ENCODE measurements at regions not wholly inside any gene's neighbourhood (a gene's known extent, or its start where the extent isn't known, plus 50 kb on each side); places are given as distances from the start of the nearest gene placed in this dataset.
"Not testable (repeated sequence)": the region's sequence is repeated elsewhere in the genome, so short reads cannot be mapped to it uniquely, and the experiment has no call there.

- no peak for DNase-seq
- intact Hi-C loops (cut with micrococcal nuclease; ENCODE audit: unreplicated experiment): no loop called here
- CTCF ChIA-PET: no interaction called here
- H3K4me3 Mint-ChIP-seq (ENCODE audit: low read depth, unreplicated experiment): no peak overlapping the region
- TF ChIP-seq CTCF (IDR thresholded peaks at IDR 0.05; ENCODE audit: unreplicated experiment): no peak
- BruUV-seq (replicated peaks): no TSS peak
- H3K4me1 Mint-ChIP-seq (ENCODE audit: low read depth, unreplicated experiment): no peaks in the 10 kb centered on the region
- H3K36me3 Mint-ChIP-seq (ENCODE audit: insufficient read depth, unreplicated experiment): no peaks in the 10 kb centered on the region
- no peaks in the 10 kb centered on the region for H3K9me3 Mint-ChIP-seq (ENCODE audit: low read depth, unreplicated experiment)
- H3K27me3 Mint-ChIP-seq (ENCODE audit: unreplicated experiment): peaks cover 45% of the 10 kb centered on the region
- H3K27ac Mint-ChIP-seq (ENCODE audit: unreplicated experiment): no peak overlapping the region
Measured at GRCh38 chr7:140275069-140275965, 98.5 kb upstream of the KDM7A start.

GRCh38 chr7:140273417-140273816 lies 96.6 kb upstream of the KDM7A start:
- Mint-ChIP-seq H3K27ac (ENCODE audit: unreplicated experiment) (no peak overlapping the region), H3K36me3 (ENCODE audit: insufficient read depth, unreplicated experiment) (no peaks in the 10 kb centered on the region), H3K4me1 (ENCODE audit: low read depth, unreplicated experiment) (no peaks in the 10 kb centered on the region), H3K9me3 (ENCODE audit: low read depth, unreplicated experiment) (no peaks in the 10 kb centered on the region), H3K27me3 (ENCODE audit: unreplicated experiment) (peaks cover 28% of the 10 kb centered on the region), H3K4me3 (ENCODE audit: low read depth, unreplicated experiment) (no peak overlapping the region)
- CTCF ChIA-PET: no interaction called here
- intact Hi-C loops (cut with micrococcal nuclease; ENCODE audit: unreplicated experiment): no loop called here
- TF ChIP-seq CTCF (IDR thresholded peaks at IDR 0.05; ENCODE audit: unreplicated experiment): no peak
- no peak for DNase-seq
- BruUV-seq (replicated peaks): no TSS peak

- intact Hi-C loops (cut with micrococcal nuclease; ENCODE audit: unreplicated experiment); H3K4me1 Mint-ChIP-seq (ENCODE audit: low read depth, unreplicated experiment); H3K27ac Mint-ChIP-seq (ENCODE audit: unreplicated experiment); DNase-seq; H3K9me3 Mint-ChIP-seq (ENCODE audit: low read depth, unreplicated experiment); H3K36me3 Mint-ChIP-seq (ENCODE audit: insufficient read depth, unreplicated experiment); BruUV-seq (replicated peaks); H3K4me3 Mint-ChIP-seq (ENCODE audit: low read depth, unreplicated experiment); CTCF ChIA-PET: not testable (repeated sequence)
- H3K27me3 Mint-ChIP-seq (ENCODE audit: unreplicated experiment): peaks cover 15% of the 10 kb centered on the region
Measured at GRCh38 chr7:140271643-140271968, 94.8 kb upstream of the KDM7A start.

GRCh38 chr7:140269004-140269638 lies 92.3 kb upstream of the KDM7A start:
- no peak for DNase-seq
- no TSS peak for BruUV-seq (replicated peaks)
- Mint-ChIP-seq H3K27ac (ENCODE audit: unreplicated experiment) (no peak overlapping the region), H3K4me3 (ENCODE audit: low read depth, unreplicated experiment) (no peak overlapping the region), H3K27me3 (ENCODE audit: unreplicated experiment) (no peaks in the 10 kb centered on the region), H3K36me3 (ENCODE audit: insufficient read depth, unreplicated experiment) (no peaks in the 10 kb centered on the region), H3K9me3 (ENCODE audit: low read depth, unreplicated experiment) (no peaks in the 10 kb centered on the region), H3K4me1 (ENCODE audit: low read depth, unreplicated experiment) (no peaks in the 10 kb centered on the region)
- no peak for TF ChIP-seq CTCF (IDR thresholded peaks at IDR 0.05; ENCODE audit: unreplicated experiment)
- intact Hi-C loops (cut with micrococcal nuclease; ENCODE audit: unreplicated experiment): no loop called here
- CTCF ChIA-PET: interaction anchor here (1.3 kb wide), 1 partner anchor 10 kb away, joined by 3 read pairs; no protein-coding TSS in a partner anchor

Data from Calu3 (cell line).